GM21619 (cell line): ENCODE measurements at regions not wholly inside any gene's neighbourhood (a gene's known extent, or its start where the extent isn't known, plus 50 kb on each side); places are given as distances from the start of the nearest gene placed in this dataset.
"Not testable (repeated sequence)": the region's sequence is repeated elsewhere in the genome, so short reads cannot be mapped to it uniquely, and the experiment has no call there.

Experiments
- ATAC-seq: cut with Tn5 transposase; IDR thresholded peaks from one replicate; pipeline ENCODE4 v1.9.1; 2021; ENCODE audit not compliant: unreplicated experiment

GRCh38 chr3:194908496-194908895 is 222.8 kb downstream of the FAM43A start:
- no peak for ATAC-seq

- no peak for ATAC-seq
Observed at GRCh38 chr3:194908972-194909371, 223.3 kb downstream of the FAM43A start.

GRCh38 chr3:194910414-194910984 is 224.8 kb downstream of the FAM43A start:
- ATAC-seq, result no peak

- ATAC-seq, result no peak
Observed at GRCh38 chr3:194913316-194913715, 227.6 kb downstream of the FAM43A start.

- not testable (repeated sequence) for ATAC-seq
Observed at GRCh38 chr3:194924889-194925288, 239.2 kb downstream of the FAM43A start.

GRCh38 chr3:194925614-194926013 is 239.9 kb downstream of the FAM43A start:
- no peak for ATAC-seq

- no peak for ATAC-seq
Observed at GRCh38 chr3:194928227-194928626, 242.5 kb downstream of the FAM43A start.

GRCh38 chr3:194928831-194929577 is 243.3 kb downstream of the FAM43A start:
- ATAC-seq, result no peak

GRCh38 chr3:194929578-194929960 is 243.9 kb downstream of the FAM43A start:
- no peak for ATAC-seq

GRCh38 chr3:194930377-194931204 is 244.9 kb downstream of the FAM43A start:
- ATAC-seq, result no peak

- no peak for ATAC-seq
Observed at GRCh38 chr3:194931347-194931746, 245.7 kb downstream of the FAM43A start.

- ATAC-seq, result no peak
Observed at GRCh38 chr3:194931865-194932264, 246.2 kb downstream of the FAM43A start.

GRCh38 chr3:194933465-194933864 is 247.8 kb downstream of the FAM43A start:
- no peak for ATAC-seq

- ATAC-seq, result no peak
Observed at GRCh38 chr3:194935061-194935460, 249.4 kb downstream of the FAM43A start.

- no peak for ATAC-seq
Observed at GRCh38 chr3:194935632-194936470, 250.2 kb downstream of the FAM43A start.

- no peak for ATAC-seq
Observed at GRCh38 chr3:194936659-194937058, 251.0 kb downstream of the FAM43A start.

- ATAC-seq, result no peak
Observed at GRCh38 chr3:194937144-194937543, 251.5 kb downstream of the FAM43A start.

- ATAC-seq, result no peak
Observed at GRCh38 chr3:194937882-194938321, 252.2 kb downstream of the FAM43A start.

GRCh38 chr3:194938845-194939531 is 253.3 kb downstream of the FAM43A start:
- ATAC-seq, result no peak

GRCh38 chr3:194939532-194939909 is 253.8 kb downstream of the FAM43A start:
- ATAC-seq, result no peak
